GM19351 (cell line): ENCODE measurements at regions not wholly inside any gene's neighbourhood (a gene's known extent, or its start where the extent isn't known, plus 50 kb on each side); places are given as distances from the start of the nearest gene placed in this dataset.

ENCODE experiments used
- ATAC-seq: cut with Tn5 transposase; IDR thresholded peaks from one replicate; pipeline ENCODE4 v1.9.1; 2021; ENCODE audit warnings: mild to moderate bottlenecking, moderate library complexity; ENCODE audit not compliant: unreplicated experiment

DNA sequence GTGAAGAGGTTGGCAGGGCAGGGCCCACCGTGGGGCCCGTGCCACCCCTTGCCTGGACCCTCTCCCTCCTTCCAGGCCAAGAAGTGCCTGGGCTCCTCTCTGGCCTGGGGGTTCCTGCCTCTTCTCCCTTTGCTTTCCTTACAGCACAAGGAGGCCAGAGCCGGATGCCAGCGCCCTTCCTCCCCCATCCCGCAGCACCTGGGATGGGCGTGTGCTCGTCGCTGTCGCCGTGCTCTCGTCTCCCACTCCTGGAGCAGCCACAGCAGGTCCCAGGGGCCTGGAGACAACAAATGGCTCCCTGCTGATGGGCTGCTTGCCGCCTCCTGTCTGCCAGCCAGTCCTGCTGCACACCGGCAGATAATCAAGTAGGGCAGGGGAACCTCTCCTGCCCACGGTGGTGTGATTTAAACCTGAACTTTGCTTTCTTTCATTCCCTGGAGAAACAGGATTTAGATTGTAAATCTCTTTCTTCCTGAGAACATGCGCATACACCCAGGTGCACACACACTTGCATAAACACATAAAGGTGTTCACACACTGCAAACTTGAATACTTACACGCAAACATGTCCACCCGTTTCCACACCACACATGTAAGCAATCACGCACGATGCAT is 50.8 kb upstream of the POU3F1 start:
- ATAC-seq, result no peak
